SK-N-SH (cell line): ENCODE measurements at regions not wholly inside any gene's neighbourhood (a gene's known extent, or its start where the extent isn't known, plus 50 kb on each side); places are given as distances from the start of the nearest gene placed in this dataset.

Experiments used
- CTCF ChIA-PET: fragments of 300-600, 350-600 bp; formaldehyde crosslinking; extraction: SDS; loops from one replicate; lab custom pipeline; 2021; lab: Yijun Ruan, JAX
- POLR2A ChIA-PET: fragments of 350-600 bp; sonication (Branson Sonifier 250); formaldehyde crosslinking; extraction: SDS; loops from one replicate; lab custom pipeline; 2020; ENCODE audit warnings: antibody characterized with exemption, inconsistent platforms; lab: Yijun Ruan, JAX
- DNase-seq: peaks from one replicate; pipeline ENCODE4 v3.0.0; 2012
- H2AFZ ChIP-seq: fragments of 200-600 bp; sonication (generic); 2 replicates; pipeline ENCODE4 v1.8.1; 2016; ENCODE audit warnings: antibody characterized with exemption, mild to moderate bottlenecking, low read depth
- H3F3A ChIP-seq: fragments of 200-600 bp; sonication (generic); replicated peaks from 2 replicates; pipeline ENCODE3; 2016; ENCODE audit warnings: antibody characterized with exemption, mild to moderate bottlenecking; ENCODE audit not compliant: insufficient read depth
- H3K27ac ChIP-seq, 2 experiments: fragments of 200-500 bp in 1 of 2; fragments of 200-600 bp in 1 of 2; sonication (Bioruptor generic) in 1 of 2; sonication (generic), shearing (Covaris generic) in 1 of 2; 2 replicates each; pipeline versions ENCODE4 v1.5.1 to v1.6.1; 2014 to 2016; ENCODE audit warnings: low read depth in 2 of 2, inconsistent platforms in 1 of 2, low read length in 1 of 2, mild to moderate bottlenecking in 1 of 2, mixed read lengths in 1 of 2
- H3K27me3 ChIP-seq: fragments of 200-600 bp; sonication (generic), shearing (Covaris generic); 2 replicates; pipeline ENCODE4 v1.6.1; 2016; ENCODE audit warnings: mixed run types; ENCODE audit not compliant: insufficient read depth
- H3K36me3 ChIP-seq, 2 experiments: fragments of 200-500 bp in 1 of 2; fragments of 200-600 bp in 1 of 2; sonication (Bioruptor generic) in 1 of 2; sonication (generic) in 1 of 2; replicated peaks in 1 of 2; 2 replicates each; pipeline versions ENCODE3 to v1.5.1; 2014 to 2016; ENCODE audit warnings: low read length in 1 of 2, mild to moderate bottlenecking in 1 of 2; ENCODE audit not compliant: insufficient read depth in 2 of 2, control insufficient read depth in 1 of 2
- H3K4me1 ChIP-seq, 2 experiments: fragments of 200-500 bp in 1 of 2; fragments of 200-600 bp in 1 of 2; sonication (Bioruptor generic) in 1 of 2; sonication (generic), shearing (Covaris generic) in 1 of 2; 2 replicates each; pipeline versions ENCODE4 v1.5.1 to v1.6.1; 2014 to 2016; ENCODE audit warnings: low read depth in 1 of 2, low read length in 1 of 2, mixed run types in 1 of 2; ENCODE audit not compliant: insufficient read depth in 2 of 2, control insufficient read depth in 1 of 2
- H3K4me2 ChIP-seq: fragments of 200-600 bp; sonication (generic), shearing (Covaris generic); 2 replicates; pipeline ENCODE4 v1.6.1; 2017; ENCODE audit warnings: mixed run types
- H3K4me3 ChIP-seq, 2 experiments: fragments of 200-500 bp in 1 of 2; fragments of 200-600 bp in 1 of 2; sonication (Bioruptor generic) in 1 of 2; sonication (generic), shearing (Covaris generic) in 1 of 2; 2 replicates each; pipeline versions ENCODE4 v1.5.1 to v1.8.1; 2014 to 2016; ENCODE audit warnings: low read depth in 2 of 2, inconsistent platforms in 1 of 2, low read length in 1 of 2, mild to moderate bottlenecking in 1 of 2, mixed read lengths in 1 of 2, moderate library complexity in 1 of 2
- H3K79me2 ChIP-seq: fragments of 200-600 bp; sonication (generic); 2 replicates; pipeline ENCODE4 v1.8.1; 2017; ENCODE audit warnings: mild to moderate bottlenecking; ENCODE audit not compliant: insufficient read depth
- H3K9ac ChIP-seq: fragments of 200-600 bp; sonication (generic); 2 replicates; pipeline ENCODE4 v1.6.1; 2017; ENCODE audit warnings: mixed run types
- H3K9me2 ChIP-seq: fragments of 200-600 bp; sonication (generic); 2 replicates; pipeline ENCODE4 v1.6.1; 2017; ENCODE audit warnings: mixed run types
- H3K9me3 ChIP-seq: fragments of 200-600 bp; sonication (generic); 2 replicates; pipeline ENCODE4 v1.6.1; 2017; ENCODE audit warnings: mixed run types, mild to moderate bottlenecking, moderate library complexity
- H4K20me1 ChIP-seq: fragments of 200-600 bp; sonication (generic); 2 replicates; pipeline ENCODE4 v1.6.1; 2017; ENCODE audit warnings: mild to moderate bottlenecking, mixed run types; ENCODE audit not compliant: insufficient read depth
- CHD2 ChIP-seq: fragments of 150-350 bp; IDR thresholded peaks from 2 replicates; pipeline ENCODE4 v1.6.1; 2018; ENCODE audit warnings: low read length; ENCODE audit not compliant: partially characterized antibody
- EZH2phosphoT487 ChIP-seq: fragments of 200-600 bp; sonication (generic); IDR thresholded peaks from 2 replicates; pipeline ENCODE4 v1.6.1; 2017; ENCODE audit warnings: low read depth, mixed run types, mild to moderate bottlenecking, antibody characterized with exemption, moderate library complexity, borderline replicate concordance
- FOSL2 ChIP-seq: IDR thresholded peaks from 2 replicates; pipeline ENCODE4 v1.4.0; 2012; ENCODE audit warnings: low read depth, mild to moderate bottlenecking, moderate library complexity, borderline replicate concordance
- FOXM1 ChIP-seq: IDR thresholded peaks from 2 replicates; pipeline ENCODE4 v1.4.0; 2012; ENCODE audit warnings: low read depth, mild to moderate bottlenecking
- GATA2 ChIP-seq: sonication (generic); formaldehyde crosslinking; IDR thresholded peaks from 2 replicates; pipeline ENCODE4 v1.5.0; 2020; ENCODE audit warnings: mild to moderate bottlenecking, missing genetic modification reagents
- MEF2A ChIP-seq: IDR thresholded peaks from 2 replicates; pipeline ENCODE4 v1.4.0; 2012; ENCODE audit warnings: low read depth, borderline replicate concordance
- PBX3 ChIP-seq: IDR thresholded peaks from 2 replicates; pipeline ENCODE4; 2012
- POLR2AphosphoS5 ChIP-seq: IDR thresholded peaks from 2 replicates; pipeline ENCODE4 v1.6.1; 2012; ENCODE audit warnings: low read depth, low read length
- RCOR1 ChIP-seq: fragments of 150-350 bp; IDR thresholded peaks from 2 replicates; pipeline ENCODE4 v1.6.1; 2017; ENCODE audit warnings: antibody characterized with exemption, low read length
- RXRA ChIP-seq: IDR thresholded peaks from 2 replicates; pipeline ENCODE4 v1.4.0; 2012; ENCODE audit warnings: low read depth, mild to moderate bottlenecking, borderline replicate concordance
- SIN3A ChIP-seq: IDR thresholded peaks from 2 replicates; pipeline ENCODE4 v1.6.1; 2012; ENCODE audit warnings: low read depth, mild to moderate bottlenecking, low read length, moderate library complexity, borderline replicate concordance
- SMC3 ChIP-seq: IDR thresholded peaks from 2 replicates; pipeline ENCODE4 v1.6.1; 2012; ENCODE audit warnings: low read depth, low read length, improper control_type of control experiment
- TAF1 ChIP-seq: IDR thresholded peaks from 2 replicates; pipeline ENCODE4 v1.6.1; 2012; ENCODE audit warnings: low read depth, mild to moderate bottlenecking, low read length, moderate library complexity, borderline replicate concordance
- USF1 ChIP-seq: IDR thresholded peaks from 2 replicates; pipeline ENCODE4 v1.4.0; 2012; ENCODE audit warnings: low read depth, borderline replicate concordance
- USF2 ChIP-seq: fragments of 150-350 bp; IDR thresholded peaks from 2 replicates; pipeline ENCODE4 v1.6.1; 2017; ENCODE audit warnings: antibody characterized with exemption, low read length, low read depth, borderline replicate concordance
- WGBS: methylation state at CpG from one replicate; pipeline ENCODE4 v1.1.6; 2017; ENCODE audit warnings: low lambda C conversion rate; 5-methylcytosine and 5-hydroxymethylcytosine counted together

- no peaks in the 10 kb centered on the region for H4K20me1 ChIP-seq
- TF ChIP-seq USF2, result no peak
- no peak for TF ChIP-seq USF1
- TF ChIP-seq MEF2A, result no peak
- TF ChIP-seq SIN3A, result no peak
- TF ChIP-seq FOSL2, result no peak
- TF ChIP-seq TAF1, result no peak
- TF ChIP-seq RXRA, result no peak
- TF ChIP-seq POLR2AphosphoS5, result no peak
- ChIA-PET CTCF (no interaction called here), POLR2A (no interaction called here)
- H2AFZ ChIP-seq, result no peak overlapping the region
- H3K79me2 ChIP-seq, result no peaks in the 10 kb centered on the region
- H3K9me2 ChIP-seq, result no peaks in the 10 kb centered on the region
- H3K9me3 ChIP-seq, result no peaks in the 10 kb centered on the region
- H3K27ac ChIP-seq, result no peak overlapping the region
- H3K4me2 ChIP-seq, result no peak overlapping the region
- peaks cover 5% of the 10 kb centered on the region; the same call in 1 of the 2 replicates for H3K27me3 ChIP-seq
- H3K36me3 ChIP-seq, result no peaks in the 10 kb centered on the region
- H3K4me1 ChIP-seq, result peaks cover 0 to 7% of the 10 kb centered on the region in 2 experiments; a peak in 2 of 4 replicates
- H3K9ac ChIP-seq, result no peak overlapping the region
- WGBS, result 67% methylated on average over 3 of the region's 3 CpGs
- no peak for DNase-seq
- no peak overlapping the region for H3K4me3 ChIP-seq
- H3F3A ChIP-seq, result no peaks in the 10 kb centered on the region
Measured at GRCh38 chr6:4345543-4345942, 210.2 kb upstream of the ECI2 start.

GRCh38 chr6:4344317-4344899 lies 209.0 kb upstream of the ECI2 start:
- H2AFZ ChIP-seq, result no peak overlapping the region
- CTCF ChIA-PET, result no interaction called here
- no peak overlapping the region for H3K9ac ChIP-seq
- H3K4me2 ChIP-seq, result no peak overlapping the region
- no peaks in the 10 kb centered on the region for H3K36me3 ChIP-seq
- no peak overlapping the region for H3K4me3 ChIP-seq
- no peaks in the 10 kb centered on the region for H3K9me3 ChIP-seq
- H3K4me1 ChIP-seq, result peaks cover 0 to 7% of the 10 kb centered on the region in 2 experiments; a peak in 1 of 4 replicates
- H3K9me2 ChIP-seq, result no peaks in the 10 kb centered on the region
- no peak for DNase-seq
- POLR2A ChIA-PET, result no interaction called here
- H3K27me3 ChIP-seq, result peaks cover 5% of the 10 kb centered on the region; the same call in 1 of the 2 replicates
- no peak overlapping the region for H3K27ac ChIP-seq
- H3K79me2 ChIP-seq, result no peaks in the 10 kb centered on the region
- no peaks in the 10 kb centered on the region for H4K20me1 ChIP-seq
- WGBS, result 41% methylated on average over 10 of the region's 10 CpGs
- H3F3A ChIP-seq, result no peaks in the 10 kb centered on the region
- TF ChIP-seq RXRA (no peak), CHD2 (no peak), TAF1 (no peak), GATA2 (CRISPR knock-in tag) (no peak), RCOR1 (no peak), SMC3 (no peak), EZH2phosphoT487 (no peak), SIN3A (no peak), PBX3 (no peak), FOXM1 (no peak), MEF2A (no peak)
- TF ChIP-seq, all 33 proteins: peak for 0
